Smooth muscle cell (in vitro differentiated cells): ENCODE measurements at regions not wholly inside any gene's neighbourhood (a gene's known extent, or its start where the extent isn't known, plus 50 kb on each side); places are given as distances from the start of the nearest gene placed in this dataset.
"Not testable (repeated sequence)": the region's sequence is repeated elsewhere in the genome, so short reads cannot be mapped to it uniquely, and the experiment has no call there.

Experiments used
- DNase-seq: peaks from one replicate; lab custom pipeline; 2025; ENCODE audit not compliant: unreplicated experiment; lab: John Stamatoyannopoulos, UW
- H2AFZ ChIP-seq: fragments of 200-600 bp; sonication (generic); 2 replicates; pipeline ENCODE4 v1.6.0; 2016; ENCODE audit warnings: antibody characterized with exemption, low read depth, mild to moderate bottlenecking
- H3F3A ChIP-seq: fragments of 200-600 bp; sonication (generic); 2 replicates; pipeline ENCODE4 v1.6.0; 2017; ENCODE audit warnings: antibody characterized with exemption, low read depth
- H3K27ac ChIP-seq: fragments of 200-600 bp; sonication (generic); 2 replicates; pipeline ENCODE4 v1.5.1; 2016; ENCODE audit warnings: low read depth, mild to moderate bottlenecking
- H3K27me3 ChIP-seq: fragments of 200-600 bp; sonication (generic); 2 replicates; pipeline ENCODE4 v1.6.1; 2016; ENCODE audit warnings: low read depth, mild to moderate bottlenecking
- H3K36me3 ChIP-seq: fragments of 200-600 bp; sonication (generic); 2 replicates; pipeline ENCODE4 v1.5.1; 2016; ENCODE audit warnings: low read depth
- H3K4me1 ChIP-seq: fragments of 200-600 bp; sonication (generic); 2 replicates; pipeline ENCODE4 v1.5.1; 2016; ENCODE audit warnings: low read depth
- H3K4me2 ChIP-seq: fragments of 200-600 bp; sonication (generic); 2 replicates; pipeline ENCODE4 v1.6.0; 2016; ENCODE audit warnings: mild to moderate bottlenecking
- H3K4me3 ChIP-seq: fragments of 200-600 bp; sonication (generic); 2 replicates; pipeline ENCODE4 v1.5.1; 2016; ENCODE audit warnings: mild to moderate bottlenecking
- H3K79me2 ChIP-seq: fragments of 200-600 bp; sonication (generic); 2 replicates; pipeline ENCODE4 v1.6.0; 2016; ENCODE audit warnings: low read depth, mild to moderate bottlenecking
- H3K9ac ChIP-seq: fragments of 200-600 bp; sonication (generic); 2 replicates; pipeline ENCODE4 v1.6.0; 2016; ENCODE audit warnings: low read depth
- H3K9me3 ChIP-seq: fragments of 200-600 bp; sonication (generic); replicated peaks from 2 replicates; pipeline ENCODE4 v1.5.1; 2016; ENCODE audit warnings: low read depth
- H4K20me1 ChIP-seq: fragments of 200-600 bp; sonication (generic); 2 replicates; pipeline ENCODE4 v1.6.0; 2016; ENCODE audit warnings: low read depth
- CTCF ChIP-seq: fragments of 200-600 bp; sonication (generic); IDR thresholded peaks from 2 replicates; pipeline ENCODE4 v1.5.1; 2017; ENCODE audit warnings: borderline replicate concordance, mild to moderate bottlenecking, antibody characterized with exemption; ENCODE audit not compliant: insufficient read depth, poor library complexity, severe bottlenecking
- WGBS: methylation state at CpG from one replicate; pipeline ENCODE4 v1.1.7; 2016; ENCODE audit warnings: low lambda C conversion rate; 5-methylcytosine and 5-hydroxymethylcytosine counted together

- no peak overlapping the region for H2AFZ ChIP-seq
- no peak for TF ChIP-seq CTCF
- H3K36me3 ChIP-seq: no peaks in the 10 kb centered on the region
- no peaks in the 10 kb centered on the region for H3K79me2 ChIP-seq
- WGBS: 93% methylated on average over 5 of the region's 5 CpGs
- H3K9ac ChIP-seq: no peak overlapping the region
- no peaks in the 10 kb centered on the region for H3F3A ChIP-seq
- no peak for DNase-seq
- H3K9me3 ChIP-seq: no peaks in the 10 kb centered on the region
- no peaks in the 10 kb centered on the region for H3K27me3 ChIP-seq
- H3K4me1 ChIP-seq: no peaks in the 10 kb centered on the region
- no peak overlapping the region for H3K27ac ChIP-seq
- H3K4me2 ChIP-seq: no peak overlapping the region
- H4K20me1 ChIP-seq: no peaks in the 10 kb centered on the region
- no peak overlapping the region for H3K4me3 ChIP-seq
Observed at GRCh38 chr2:195148004-195148403, 509.0 kb upstream of the SLC39A10 start.

- no peak overlapping the region for H3K27ac ChIP-seq
- H3F3A ChIP-seq: no peaks in the 10 kb centered on the region
- DNase-seq: no peak
- no peaks in the 10 kb centered on the region for H3K36me3 ChIP-seq
- H3K9ac ChIP-seq: no peak overlapping the region
- H3K79me2 ChIP-seq: no peaks in the 10 kb centered on the region
- no peaks in the 10 kb centered on the region for H3K4me1 ChIP-seq
- no peaks in the 10 kb centered on the region for H4K20me1 ChIP-seq
- TF ChIP-seq CTCF: no peak
- H2AFZ ChIP-seq: no peak overlapping the region
- H3K4me3 ChIP-seq: no peak overlapping the region
- 86% methylated on average over 4 of the region's 4 CpGs for WGBS
- no peak overlapping the region for H3K4me2 ChIP-seq
- H3K9me3 ChIP-seq: no peaks in the 10 kb centered on the region
- no peaks in the 10 kb centered on the region for H3K27me3 ChIP-seq
Observed at GRCh38 chr2:195146761-195147541, 510.1 kb upstream of the SLC39A10 start.

GRCh38 chr2:195138435-195138834 is 518.6 kb upstream of the SLC39A10 start:
- Histone ChIP-seq H3K79me2 (no peaks in the 10 kb centered on the region), H3K9ac (no peak overlapping the region), H3K36me3 (no peaks in the 10 kb centered on the region), H3K27me3 (no peaks in the 10 kb centered on the region), H4K20me1 (no peaks in the 10 kb centered on the region), H3K4me1 (no peaks in the 10 kb centered on the region), H2AFZ (no peak overlapping the region), H3K9me3 (no peaks in the 10 kb centered on the region), H3K27ac (no peak overlapping the region), H3K4me2 (no peak overlapping the region), H3F3A (no peaks in the 10 kb centered on the region), H3K4me3 (no peak overlapping the region)
- TF ChIP-seq CTCF: no peak
- DNase-seq: no peak
- 89% methylated on average over 7 of the region's 7 CpGs for WGBS

GRCh38 chr2:195125889-195126288 is 531.1 kb upstream of the SLC39A10 start:
- H3K9me3 ChIP-seq, H3F3A ChIP-seq, H3K27me3 ChIP-seq, H3K4me1 ChIP-seq, H3K4me3 ChIP-seq, H3K79me2 ChIP-seq, DNase-seq, H3K36me3 ChIP-seq, H4K20me1 ChIP-seq, H3K9ac ChIP-seq, H3K4me2 ChIP-seq, H3K27ac ChIP-seq, H2AFZ ChIP-seq: not testable (repeated sequence)
- 95% methylated on average over 3 of the region's 3 CpGs for WGBS
